Left lung (tissue), 4 donors: ENCODE measurements at regions not wholly inside any gene's neighbourhood (a gene's known extent, or its start where the extent isn't known, plus 50 kb on each side); places are given as distances from the start of the nearest gene placed in this dataset.
A peak's percentile ranks its signal among the peaks of the same experiment; 100 is the strongest.
"Not testable (repeated sequence)": the region's sequence is repeated elsewhere in the genome, so short reads cannot be mapped to it uniquely, and the experiment has no call there.

Experiments
- ATAC-seq: fragments of 200-7000 bp; cut with Tn5 transposase; one replicate; pipeline ENCODE4 v1.9.1; 2020; ENCODE audit warnings: moderate library complexity
- DNase-seq, 4 donors: peaks; one replicate each; pipeline ENCODE4 v3.0.0-alpha.2; 2013 to 2020
- H3K27ac ChIP-seq, 2 donors: fragments of 200-600 bp; sonication (generic) in 1 of 2; one replicate each; pipeline versions ENCODE4 v1.5.0 to v1.8.0; 2020 to 2021
- H3K27me3 ChIP-seq, 2 donors: fragments of 200-600 bp; sonication (generic) in 1 of 2; one replicate each; pipeline versions ENCODE4 v1.5.0 to v1.8.0; 2020 to 2021
- H3K36me3 ChIP-seq, 2 donors: fragments of 200-600 bp; sonication (generic) in 1 of 2; one replicate each; pipeline versions ENCODE4 v1.5.0 to v1.8.0; 2020 to 2021
- H3K4me1 ChIP-seq, 2 donors: fragments of 200-600 bp; one replicate each; pipeline ENCODE4 v1.8.0; 2021
- H3K4me3 ChIP-seq, 2 donors: fragments of 200-600 bp; sonication (generic) in 1 of 2; one replicate each; pipeline versions ENCODE4 v1.5.0 to v1.8.0; 2020 to 2021; ENCODE audit warnings: mild to moderate bottlenecking in 1 of 2
- H3K9me3 ChIP-seq, 2 donors: fragments of 200-600 bp; sonication (generic) in 1 of 2; one replicate each; pipeline versions ENCODE4 v1.5.0 to v1.8.0; 2020 to 2021
- intact Hi-C, 2 donors: fragments of 100-400 bp; cut with DNase I; formaldehyde crosslinking; loops; one replicate each; pipeline versions ENCODE4 v1.11.2 to v1.14.2; 2022
- TF ChIP-seq, protein P1 (sequence below), 2 donors: fragments of 200-600 bp; sonication (generic) in 1 of 2; IDR thresholded peaks; one replicate each; pipeline versions ENCODE4 v1.5.0 to v1.8.0; 2021; ENCODE audit warnings: antibody characterized with exemption in 2 of 2
- donor health status: DM: no; HTN: yes; CAD: no.
- donor health status: DM: no; HTN: no; CAD: no.

- no peaks in the 10 kb centered on the region for H3K9me3 ChIP-seq
- ATAC-seq = no peak
- no peak for DNase-seq
- intact Hi-C loops = no loop called here
- peak overlapping the region; percentile 62 to 83 for H3K27ac ChIP-seq
- H3K4me1 ChIP-seq = peaks cover 16 to 64% of the 10 kb centered on the region in 2 donors
- peaks cover 0 to 14% of the 10 kb centered on the region in 2 donors for H3K27me3 ChIP-seq
- no peaks in the 10 kb centered on the region for H3K36me3 ChIP-seq
- no peak overlapping the region for H3K4me3 ChIP-seq
- TF ChIP-seq, protein P1, sequence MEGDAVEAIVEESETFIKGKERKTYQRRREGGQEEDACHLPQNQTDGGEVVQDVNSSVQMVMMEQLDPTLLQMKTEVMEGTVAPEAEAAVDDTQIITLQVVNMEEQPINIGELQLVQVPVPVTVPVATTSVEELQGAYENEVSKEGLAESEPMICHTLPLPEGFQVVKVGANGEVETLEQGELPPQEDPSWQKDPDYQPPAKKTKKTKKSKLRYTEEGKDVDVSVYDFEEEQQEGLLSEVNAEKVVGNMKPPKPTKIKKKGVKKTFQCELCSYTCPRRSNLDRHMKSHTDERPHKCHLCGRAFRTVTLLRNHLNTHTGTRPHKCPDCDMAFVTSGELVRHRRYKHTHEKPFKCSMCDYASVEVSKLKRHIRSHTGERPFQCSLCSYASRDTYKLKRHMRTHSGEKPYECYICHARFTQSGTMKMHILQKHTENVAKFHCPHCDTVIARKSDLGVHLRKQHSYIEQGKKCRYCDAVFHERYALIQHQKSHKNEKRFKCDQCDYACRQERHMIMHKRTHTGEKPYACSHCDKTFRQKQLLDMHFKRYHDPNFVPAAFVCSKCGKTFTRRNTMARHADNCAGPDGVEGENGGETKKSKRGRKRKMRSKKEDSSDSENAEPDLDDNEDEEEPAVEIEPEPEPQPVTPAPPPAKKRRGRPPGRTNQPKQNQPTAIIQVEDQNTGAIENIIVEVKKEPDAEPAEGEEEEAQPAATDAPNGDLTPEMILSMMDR (IDR thresholded peaks at IDR 0.05) = no peak
Measured at GRCh38 chr17:77286391-77286640, 145.5 kb downstream of the SEC14L1 start.

DNA sequence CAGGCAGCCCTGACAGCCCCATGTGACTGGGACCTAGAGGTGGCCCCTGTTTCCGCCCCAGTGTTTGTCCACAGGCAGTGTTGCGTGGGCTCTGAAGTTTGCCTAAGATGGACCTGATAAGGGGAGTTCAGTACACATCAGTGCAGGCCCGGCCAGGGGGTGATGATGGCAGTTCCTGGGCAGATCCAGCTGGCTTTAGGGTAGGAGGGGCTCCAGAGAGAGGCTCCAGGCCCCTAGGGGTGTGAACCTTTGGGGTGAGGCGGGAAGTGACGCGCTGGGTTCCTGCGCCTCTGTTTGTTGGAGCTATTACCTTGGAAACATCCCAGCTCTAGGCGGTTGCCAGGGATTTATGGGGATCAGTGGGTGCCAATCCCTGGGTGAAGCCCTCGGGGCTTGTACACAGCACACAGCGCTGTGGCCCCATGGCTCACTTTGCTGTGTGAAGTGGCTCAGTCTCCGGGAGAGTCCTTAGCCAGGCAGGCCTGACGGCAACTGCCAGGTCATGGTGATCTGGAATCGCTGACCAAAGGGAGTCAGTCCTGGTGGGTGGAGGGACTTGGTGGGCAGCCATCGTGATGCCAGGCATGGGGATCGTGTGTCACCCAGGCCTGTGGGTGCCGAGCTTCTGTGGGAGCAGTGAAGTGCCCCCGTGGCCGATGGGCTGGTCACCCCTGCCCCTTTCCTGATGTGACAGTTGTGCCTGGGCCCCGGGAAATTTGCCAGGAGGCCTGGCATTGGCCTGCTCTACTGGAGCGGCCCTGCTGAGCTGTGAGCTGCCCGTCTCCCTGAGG lies 146.1 kb downstream of the SEC14L1 start:
- no peaks in the 10 kb centered on the region for H3K9me3 ChIP-seq
- no peak overlapping the region for H3K4me3 ChIP-seq
- intact Hi-C loops = no loop called here
- no peaks in the 10 kb centered on the region for H3K36me3 ChIP-seq
- H3K27me3 ChIP-seq = peaks cover 0 to 9% of the 10 kb centered on the region in 2 donors
- DNase-seq (peak in 3 of 4 donors; percentile 64 to 85 (median 73)), ATAC-seq (peak; percentile 63)
- TF ChIP-seq, protein P1 (IDR thresholded peaks at IDR 0.05) = no peak
- peaks cover 16 to 59% of the 10 kb centered on the region in 2 donors for H3K4me1 ChIP-seq
- peak overlapping the region; percentile 7 to 62 for H3K27ac ChIP-seq

- Histone ChIP-seq H3K36me3 (no peaks in the 10 kb centered on the region), H3K9me3 (no peaks in the 10 kb centered on the region), H3K4me1 (peaks cover 16 to 52% of the 10 kb centered on the region in 2 donors), H3K4me3 (no peak overlapping the region), H3K27me3 (peaks cover 0 to 5% of the 10 kb centered on the region in 2 donors), H3K27ac (peak overlapping the region; percentile 7 to 62)
- ATAC-seq (peak; percentile 20), DNase-seq (peak in 1 of 4 donors; percentile 57)
- intact Hi-C loops = no loop called here
- TF ChIP-seq, protein P1 (IDR thresholded peaks at IDR 0.05) = no peak
Measured at GRCh38 chr17:77287432-77288068, 146.8 kb downstream of the SEC14L1 start.

DNA sequence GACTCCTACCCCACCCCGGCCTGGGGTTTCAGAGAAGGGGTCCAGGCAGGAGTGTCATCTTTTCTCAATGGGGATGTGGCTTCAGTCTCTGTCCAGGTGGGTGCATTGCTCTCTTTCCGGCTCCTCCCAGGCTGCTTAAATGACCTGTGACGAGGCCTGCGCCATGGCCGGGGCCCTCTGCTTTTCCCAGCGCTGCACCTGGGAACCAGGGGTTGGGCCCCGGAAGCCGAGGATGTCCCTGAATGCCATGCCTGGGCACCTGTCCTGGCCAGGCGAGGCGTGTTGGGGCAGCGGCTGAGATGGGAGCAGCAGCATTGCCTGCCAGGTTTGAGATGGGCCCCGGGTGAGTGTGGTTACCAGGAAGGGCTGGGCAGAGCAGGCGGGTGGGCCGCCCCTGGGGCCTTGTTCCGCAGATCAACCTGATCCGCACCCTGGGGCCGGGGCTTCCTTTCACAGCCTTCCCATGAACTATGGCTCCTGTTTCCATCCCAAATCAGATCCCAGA lies 147.4 kb downstream of the SEC14L1 start:
- peak overlapping the region in 1 of 2 donors; percentile 7 for H3K27ac ChIP-seq
- H3K36me3 ChIP-seq = no peaks in the 10 kb centered on the region
- peaks cover 16 to 47% of the 10 kb centered on the region in 2 donors for H3K4me1 ChIP-seq
- TF ChIP-seq, protein P1 (IDR thresholded peaks at IDR 0.05) = no peak
- no peak for ATAC-seq
- no peak overlapping the region for H3K4me3 ChIP-seq
- intact Hi-C loops = no loop called here
- no peak for DNase-seq
- H3K9me3 ChIP-seq = no peaks in the 10 kb centered on the region
- H3K27me3 ChIP-seq = no peaks in the 10 kb centered on the region

DNA sequence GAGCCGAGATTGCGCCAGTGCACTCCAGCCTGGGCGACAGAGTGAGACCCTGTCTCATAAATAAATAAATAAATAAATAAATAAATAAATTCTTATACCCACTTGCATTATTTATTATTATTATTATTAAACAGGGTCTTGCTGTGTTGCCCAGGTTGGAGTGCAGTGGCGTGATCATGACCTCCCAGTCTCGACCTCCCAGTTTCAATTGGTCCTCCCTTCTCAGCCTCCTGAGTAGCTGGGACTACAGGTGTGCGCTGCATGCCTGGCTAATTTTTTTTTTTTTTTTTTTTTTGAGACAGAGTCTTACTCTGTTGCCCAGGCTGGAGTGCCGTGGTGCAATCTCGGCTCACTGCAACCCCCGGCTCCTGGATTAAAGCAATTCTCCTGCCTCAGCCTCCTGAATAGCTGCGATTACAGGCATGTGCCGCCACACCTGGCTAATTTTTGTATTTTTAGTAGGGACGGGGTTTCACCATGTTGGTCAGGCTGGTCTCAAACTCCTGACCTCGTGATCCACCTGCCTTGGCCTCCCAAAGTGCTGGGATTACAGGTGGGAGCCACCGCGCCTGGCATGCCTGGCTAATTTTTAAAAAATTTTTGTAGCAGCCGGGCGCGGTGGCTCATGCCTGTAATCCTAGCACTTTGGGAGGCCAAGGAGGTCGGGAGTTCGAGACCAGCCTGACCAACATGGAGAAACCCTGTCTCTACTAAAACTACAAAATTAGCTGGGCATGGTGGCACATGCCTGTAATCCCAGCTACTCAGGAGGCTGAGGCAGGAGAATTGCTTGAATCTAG lies 150.2 kb downstream of the SEC14L1 start:
- H3K36me3 ChIP-seq, intact Hi-C loops, H3K9me3 ChIP-seq, H3K4me3 ChIP-seq, ATAC-seq, H3K27ac ChIP-seq, DNase-seq, H3K27me3 ChIP-seq: not testable (repeated sequence)
- H3K4me1 ChIP-seq = peaks cover 15 to 32% of the 10 kb centered on the region in 2 donors
